ENCODE measurements at regions not wholly inside any gene's neighbourhood (a gene's known extent, or its start where the extent isn't known, plus 50 kb on each side); places are given as distances from the start of the nearest gene placed in this dataset.

DNA sequence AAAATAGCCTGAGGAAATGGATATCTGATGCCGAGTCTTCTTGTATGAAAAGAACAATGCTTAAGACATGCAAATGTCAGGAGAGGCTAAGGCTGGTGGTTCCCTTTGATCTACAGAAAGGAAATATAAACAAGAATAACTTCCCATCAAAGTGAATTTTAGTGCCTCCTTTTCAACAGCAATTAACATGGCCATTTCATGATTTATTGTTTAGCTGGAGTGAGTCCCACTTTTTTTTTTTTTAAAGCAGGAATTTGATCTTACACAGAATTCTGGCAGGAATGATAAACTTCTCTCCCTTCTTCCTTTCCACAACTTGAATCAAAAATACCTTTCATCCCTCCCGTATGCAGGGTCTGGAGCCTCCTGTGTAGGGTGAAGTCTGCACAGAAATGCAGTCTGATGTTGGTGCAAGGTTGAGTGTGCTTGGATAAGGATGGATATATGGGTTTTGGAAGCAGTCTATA, 287.0 kb downstream of the MEX3B start:
- no peak for TF ChIP-seq POLR2AphosphoS5 (IDR thresholded peaks at IDR 0.05; ENCODE audit: insufficient read depth, low read depth, low read length)
- TF ChIP-seq POLR2A (IDR thresholded peaks at IDR 0.05; ENCODE audit: low read depth, low read length) = no peak
- TF ChIP-seq, protein P1, sequence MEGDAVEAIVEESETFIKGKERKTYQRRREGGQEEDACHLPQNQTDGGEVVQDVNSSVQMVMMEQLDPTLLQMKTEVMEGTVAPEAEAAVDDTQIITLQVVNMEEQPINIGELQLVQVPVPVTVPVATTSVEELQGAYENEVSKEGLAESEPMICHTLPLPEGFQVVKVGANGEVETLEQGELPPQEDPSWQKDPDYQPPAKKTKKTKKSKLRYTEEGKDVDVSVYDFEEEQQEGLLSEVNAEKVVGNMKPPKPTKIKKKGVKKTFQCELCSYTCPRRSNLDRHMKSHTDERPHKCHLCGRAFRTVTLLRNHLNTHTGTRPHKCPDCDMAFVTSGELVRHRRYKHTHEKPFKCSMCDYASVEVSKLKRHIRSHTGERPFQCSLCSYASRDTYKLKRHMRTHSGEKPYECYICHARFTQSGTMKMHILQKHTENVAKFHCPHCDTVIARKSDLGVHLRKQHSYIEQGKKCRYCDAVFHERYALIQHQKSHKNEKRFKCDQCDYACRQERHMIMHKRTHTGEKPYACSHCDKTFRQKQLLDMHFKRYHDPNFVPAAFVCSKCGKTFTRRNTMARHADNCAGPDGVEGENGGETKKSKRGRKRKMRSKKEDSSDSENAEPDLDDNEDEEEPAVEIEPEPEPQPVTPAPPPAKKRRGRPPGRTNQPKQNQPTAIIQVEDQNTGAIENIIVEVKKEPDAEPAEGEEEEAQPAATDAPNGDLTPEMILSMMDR (IDR thresholded peaks at IDR 0.05; ENCODE audit: extremely low read depth in 1 of 2, insufficient read depth in 1 of 2, low read depth in 1 of 2, low read length in 2 of 2) = no peak
- TF ChIP-seq JUN (IDR thresholded peaks at IDR 0.05; ENCODE audit: borderline replicate concordance, insufficient read depth, insufficient read length, low read depth) = no peak
- TF ChIP-seq, protein P2, sequence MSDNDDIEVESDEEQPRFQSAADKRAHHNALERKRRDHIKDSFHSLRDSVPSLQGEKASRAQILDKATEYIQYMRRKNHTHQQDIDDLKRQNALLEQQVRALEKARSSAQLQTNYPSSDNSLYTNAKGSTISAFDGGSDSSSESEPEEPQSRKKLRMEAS (IDR thresholded peaks at IDR 0.05; ENCODE audit: insufficient read depth, insufficient read length) = no peak
